GM18870 (cell line): ENCODE measurements at regions not wholly inside any gene's neighbourhood (a gene's known extent, or its start where the extent isn't known, plus 50 kb on each side); places are given as distances from the start of the nearest gene placed in this dataset.

Source experiments
- ATAC-seq: cut with Tn5 transposase; IDR thresholded peaks from one replicate; pipeline ENCODE4 v1.9.1; 2021; ENCODE audit warnings: moderate library complexity; ENCODE audit not compliant: unreplicated experiment

DNA sequence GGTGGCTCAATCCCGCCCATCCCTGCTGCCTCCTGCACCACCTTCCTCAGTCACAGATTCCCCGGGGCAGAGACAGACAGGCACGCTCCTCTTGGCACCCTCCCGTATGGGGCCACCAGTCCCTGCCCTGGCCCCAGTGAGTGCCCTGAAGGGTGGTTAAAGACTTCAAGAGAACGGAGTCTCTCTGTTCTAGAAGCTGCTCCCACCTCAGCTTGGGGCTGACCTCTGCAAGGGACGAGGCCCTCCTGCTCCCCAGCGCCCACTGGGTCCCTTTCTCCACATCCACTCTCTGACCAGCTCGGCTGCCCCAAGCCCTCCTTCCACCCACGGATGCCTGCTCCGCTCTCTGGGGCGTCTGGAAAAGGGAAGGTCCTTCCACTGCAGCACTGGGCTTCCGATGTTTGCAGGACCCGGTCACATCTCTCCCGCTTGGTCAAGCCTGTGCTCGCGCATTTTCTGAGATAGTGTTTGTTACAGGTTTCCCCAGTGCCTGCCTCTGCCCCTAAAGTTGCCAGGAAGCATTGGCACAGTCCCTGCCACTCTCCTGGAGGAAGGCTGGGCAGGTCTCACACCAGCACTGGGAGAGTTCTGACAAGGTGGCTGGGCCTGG lies 1487.9 kb downstream of the TBC1D22A start:
- no peak for ATAC-seq

DNA sequence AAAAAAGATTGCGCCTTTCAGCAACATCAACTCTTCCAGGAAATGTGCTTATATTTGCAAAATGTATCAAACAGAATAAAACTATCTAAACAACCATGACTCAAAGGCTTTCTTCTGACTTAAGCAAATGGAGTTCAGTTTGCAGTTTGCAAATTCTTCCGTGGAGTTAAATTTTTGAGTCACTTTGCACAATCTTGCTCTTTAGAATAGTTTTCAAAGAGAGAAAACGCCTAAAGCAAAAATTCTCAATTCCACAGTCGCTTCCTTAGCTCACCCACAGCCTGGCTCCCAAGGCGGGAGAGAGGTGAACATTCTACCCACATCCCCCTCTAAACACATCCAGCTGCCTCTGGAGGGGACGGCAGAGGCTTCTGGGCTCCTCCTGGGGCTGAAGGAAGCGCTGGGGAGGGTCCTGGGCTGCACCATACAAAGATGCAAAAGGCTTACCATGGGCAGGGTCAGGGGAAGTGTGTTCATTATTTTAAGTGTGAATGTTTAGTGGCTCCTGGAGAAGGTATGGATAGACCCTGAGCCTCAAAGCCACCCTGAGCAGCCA lies 1487.3 kb downstream of the TBC1D22A start:
- ATAC-seq, result no peak

DNA sequence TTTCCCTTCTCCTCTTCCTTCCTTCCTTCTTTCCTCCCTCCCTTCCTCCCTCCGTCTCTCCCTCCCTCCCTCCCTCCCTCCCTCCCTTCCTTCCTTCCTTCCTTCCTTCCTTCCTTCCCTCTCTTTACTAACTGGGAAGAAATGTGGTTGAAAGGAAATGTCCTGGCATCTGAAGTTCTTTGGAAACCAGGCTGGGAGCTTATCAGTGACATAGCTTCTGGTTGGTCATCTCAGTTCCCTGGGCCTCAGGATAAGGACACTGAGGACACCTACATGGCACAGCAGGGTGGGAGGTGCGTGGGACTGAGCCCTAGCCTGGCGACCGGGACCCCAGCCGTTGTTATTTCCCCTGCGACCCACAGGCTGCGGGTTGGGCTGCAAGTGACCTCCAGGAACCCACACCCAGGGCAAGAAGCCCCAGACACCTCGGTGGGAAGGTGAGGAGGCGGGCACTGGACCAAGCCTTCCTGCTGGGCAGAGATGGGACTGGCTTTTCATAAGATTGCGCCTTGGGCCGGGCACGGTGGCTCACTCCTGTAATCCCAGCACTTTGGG lies 1486.5 kb downstream of the TBC1D22A start:
- ATAC-seq, result no peak

DNA sequence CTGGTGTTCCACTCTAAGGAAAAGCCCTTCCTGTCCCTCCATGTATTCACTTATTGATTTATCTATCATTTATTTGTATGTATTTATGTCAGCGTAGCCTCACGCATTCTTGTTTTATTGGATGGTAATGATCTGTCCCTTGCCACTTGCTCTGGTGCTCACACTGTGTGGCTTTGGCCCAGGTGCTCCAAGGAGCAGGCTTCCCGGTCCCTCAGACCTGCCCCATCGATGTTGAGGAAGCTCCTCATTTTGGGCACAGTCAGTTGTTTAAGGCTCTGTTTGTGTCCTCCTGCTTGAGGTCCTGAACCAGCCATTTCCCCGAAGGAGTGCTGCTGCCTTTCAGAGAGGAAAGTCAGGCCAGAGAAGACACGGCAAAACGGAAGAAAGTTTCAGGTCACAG lies 1485.4 kb downstream of the TBC1D22A start:
- ATAC-seq, result no peak

DNA sequence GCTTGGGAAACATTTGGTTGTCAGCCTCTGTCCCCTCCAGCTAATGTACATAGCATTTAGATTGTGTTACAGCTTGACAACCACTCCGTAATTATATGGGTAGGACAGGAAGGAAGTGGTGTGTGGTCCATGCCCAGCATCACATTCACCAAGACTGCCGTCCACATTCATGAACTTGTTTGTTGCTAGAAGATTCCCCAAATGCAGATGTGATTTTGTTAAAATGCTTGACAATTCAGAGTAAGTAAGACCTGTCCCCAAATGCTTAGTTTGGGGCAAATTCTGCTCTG lies 1482.7 kb downstream of the TBC1D22A start:
- no peak for ATAC-seq

DNA sequence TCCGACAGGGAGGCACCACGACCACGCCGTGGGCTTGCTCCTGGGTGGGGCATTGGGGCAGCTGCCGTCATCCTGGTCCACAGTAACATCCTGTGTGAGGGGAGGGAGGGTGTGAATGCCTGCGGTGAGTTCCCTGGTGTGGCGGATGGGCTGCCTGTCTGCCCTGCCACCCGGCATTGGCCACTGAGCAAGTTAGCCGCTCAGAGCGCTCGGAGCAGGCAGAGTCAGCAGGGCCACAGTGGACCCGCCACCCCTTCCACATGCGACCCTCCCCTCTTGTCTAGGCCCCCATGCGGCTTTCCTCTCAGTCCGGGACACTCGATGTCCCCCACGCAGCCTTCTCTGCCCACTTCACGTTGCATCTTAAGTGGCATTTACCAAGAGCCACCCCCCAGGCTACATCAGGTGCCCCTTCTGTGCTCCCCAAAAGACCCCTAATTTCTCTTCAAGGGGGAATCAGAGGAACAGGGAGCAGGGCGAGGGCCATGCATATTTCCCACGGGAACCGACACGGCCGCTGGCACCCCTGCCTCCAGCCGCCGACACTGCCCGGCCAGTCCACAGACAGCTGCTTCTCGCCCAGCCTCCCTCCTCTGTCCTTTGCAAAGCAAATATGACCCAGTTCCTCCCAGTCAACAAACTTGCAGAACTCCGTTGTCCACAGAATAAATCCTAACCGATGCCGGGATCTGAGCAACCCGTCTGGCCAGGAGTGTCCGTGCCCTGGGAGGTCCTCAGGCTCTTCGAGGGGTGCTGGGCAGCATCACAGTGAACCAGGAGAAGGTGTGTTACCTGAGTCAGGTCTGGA lies 1482.1 kb downstream of the TBC1D22A start:
- no peak for ATAC-seq

DNA sequence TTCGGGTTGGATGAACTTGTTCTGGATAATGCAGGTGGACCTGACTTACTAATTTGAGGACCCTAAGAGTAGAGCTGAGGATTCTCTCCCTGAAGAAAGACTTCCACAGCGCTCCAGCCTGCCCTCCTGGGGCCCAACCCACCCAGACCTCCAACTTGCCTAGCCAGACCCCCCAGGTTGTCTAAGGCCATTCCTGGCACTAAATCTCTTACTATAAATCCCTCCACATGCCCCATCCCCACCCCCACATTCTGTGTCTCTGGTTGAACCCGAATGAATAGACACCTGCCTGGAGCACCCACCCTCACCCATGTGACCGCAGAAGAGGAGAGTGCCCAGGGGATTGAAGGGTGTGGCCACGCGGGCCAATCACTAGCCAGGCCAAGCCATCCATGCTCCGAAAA lies 1480.0 kb downstream of the TBC1D22A start:
- ATAC-seq, result no peak

DNA sequence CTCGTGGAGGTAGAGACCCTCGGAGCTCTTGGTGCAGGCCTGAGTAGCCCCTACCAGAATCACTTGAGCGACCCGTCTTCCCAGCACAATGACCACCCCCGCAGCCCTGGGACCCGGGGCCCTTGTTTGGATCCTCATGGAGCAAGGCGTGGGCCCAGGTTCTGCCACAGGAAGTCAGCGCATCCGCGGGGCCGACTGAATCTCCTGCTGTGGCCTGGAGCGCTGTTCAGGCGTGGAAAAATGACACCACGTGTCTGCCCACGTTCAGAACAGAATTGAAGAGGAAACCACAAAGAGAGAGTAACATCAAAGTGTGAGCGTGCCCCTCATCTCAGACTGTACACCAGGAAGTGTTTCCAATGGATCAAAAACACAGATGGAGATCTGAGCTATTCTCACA lies 1479.2 kb downstream of the TBC1D22A start:
- ATAC-seq, result no peak

DNA sequence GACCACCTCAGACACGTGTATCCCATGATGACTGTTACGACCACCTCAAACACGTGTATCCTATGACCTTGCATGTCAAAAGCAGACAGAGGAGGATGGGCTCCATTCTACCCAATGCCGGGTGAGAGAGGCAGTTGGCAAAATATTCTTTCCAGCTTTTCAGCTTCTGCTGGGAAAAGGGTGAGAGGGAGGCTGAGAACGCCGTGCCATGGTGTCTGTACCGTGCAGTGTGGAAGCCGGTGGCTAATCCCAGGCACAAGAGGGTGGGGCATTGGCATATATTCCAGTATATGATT lies 1478.4 kb downstream of the TBC1D22A start:
- ATAC-seq, result no peak

DNA sequence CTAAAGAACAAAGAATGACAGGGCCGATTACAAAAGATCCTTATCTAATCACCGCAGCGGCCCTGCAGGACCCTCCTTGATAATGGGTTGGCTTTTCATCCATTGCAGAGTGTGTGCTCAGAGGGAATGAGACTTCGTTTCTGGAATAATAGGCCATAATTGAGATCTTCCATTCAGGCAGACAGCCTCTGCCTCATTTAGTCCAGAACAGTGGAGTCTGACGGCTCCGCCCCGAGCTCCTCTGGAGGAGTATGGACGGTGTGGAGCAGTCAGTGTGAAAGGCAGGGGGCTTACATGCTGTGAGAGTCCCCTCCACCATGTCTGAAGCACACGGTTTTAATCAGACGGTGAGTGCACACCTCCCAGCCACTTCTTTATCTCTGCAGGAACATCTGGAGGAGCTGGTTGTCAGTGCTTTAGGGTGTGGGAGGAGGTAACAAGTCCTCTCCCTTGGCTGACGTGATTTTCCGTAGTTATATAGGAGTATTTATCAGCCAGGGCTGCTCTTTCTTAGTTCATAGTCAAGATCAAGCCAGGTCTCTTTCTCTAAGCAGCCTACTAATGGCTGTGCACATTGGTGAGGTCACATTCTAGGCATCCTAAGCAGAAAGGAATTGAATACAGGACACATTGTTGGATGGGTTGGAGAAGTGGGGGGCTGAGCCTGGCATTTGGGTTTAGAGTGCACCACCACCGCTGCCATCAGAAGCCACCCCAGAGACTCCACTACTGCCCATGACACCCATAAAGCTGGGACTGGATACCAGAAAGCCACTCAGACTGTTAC lies 1477.9 kb downstream of the TBC1D22A start:
- ATAC-seq, result no peak

DNA sequence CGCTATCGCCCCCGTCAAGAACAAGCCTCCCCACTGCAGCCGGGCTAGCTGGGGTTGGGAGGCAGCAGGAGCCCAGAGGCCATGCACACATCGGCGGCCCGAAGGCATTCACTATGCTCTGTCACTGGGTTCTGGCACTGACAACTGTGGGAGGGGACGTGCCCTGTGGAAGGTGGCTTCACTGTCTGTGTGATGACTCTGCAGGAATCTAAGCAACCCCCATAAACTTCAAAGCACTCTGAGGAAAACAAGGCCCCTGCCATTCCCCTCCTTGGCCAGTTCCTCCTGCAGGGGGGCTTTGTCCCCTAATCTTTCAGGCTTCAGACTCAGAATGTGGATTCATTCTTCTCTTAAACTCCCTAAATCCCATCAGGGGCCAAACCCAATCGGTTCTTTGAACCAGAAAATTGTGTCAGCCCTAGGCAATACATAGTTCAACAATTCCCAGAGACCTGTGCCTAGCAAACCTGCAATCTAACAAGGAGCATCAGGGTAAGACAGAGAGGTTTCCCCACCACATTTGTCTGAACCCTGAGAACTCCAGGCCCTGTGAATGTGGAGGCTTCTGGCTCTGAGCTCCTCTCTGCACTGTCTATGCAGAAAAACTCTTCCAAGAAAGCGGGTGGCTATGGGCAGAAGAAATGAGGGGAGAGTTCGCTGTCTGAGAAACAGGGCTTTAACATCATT lies 1477.2 kb downstream of the TBC1D22A start:
- no peak for ATAC-seq

DNA sequence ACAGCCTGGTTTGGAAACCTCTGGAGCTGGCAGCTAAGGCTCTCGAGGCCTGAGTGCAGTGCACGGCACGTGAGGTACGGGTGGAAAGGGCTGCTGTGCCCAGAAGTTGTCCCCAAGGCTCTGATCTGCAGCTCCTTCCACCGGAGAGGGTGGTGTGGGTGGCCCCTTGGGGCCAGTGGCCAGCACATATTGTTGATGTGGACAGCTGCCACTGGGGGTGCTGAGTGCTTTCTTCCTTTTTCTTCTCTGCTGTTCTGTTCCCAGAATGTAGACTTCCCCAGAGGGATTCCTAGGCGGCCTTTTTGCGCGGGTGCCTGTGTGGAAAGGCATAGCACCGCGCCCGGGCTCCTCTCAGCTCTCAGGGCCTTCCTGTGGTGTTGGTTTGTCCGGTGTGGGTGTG lies 1476.5 kb downstream of the TBC1D22A start:
- no peak for ATAC-seq

DNA sequence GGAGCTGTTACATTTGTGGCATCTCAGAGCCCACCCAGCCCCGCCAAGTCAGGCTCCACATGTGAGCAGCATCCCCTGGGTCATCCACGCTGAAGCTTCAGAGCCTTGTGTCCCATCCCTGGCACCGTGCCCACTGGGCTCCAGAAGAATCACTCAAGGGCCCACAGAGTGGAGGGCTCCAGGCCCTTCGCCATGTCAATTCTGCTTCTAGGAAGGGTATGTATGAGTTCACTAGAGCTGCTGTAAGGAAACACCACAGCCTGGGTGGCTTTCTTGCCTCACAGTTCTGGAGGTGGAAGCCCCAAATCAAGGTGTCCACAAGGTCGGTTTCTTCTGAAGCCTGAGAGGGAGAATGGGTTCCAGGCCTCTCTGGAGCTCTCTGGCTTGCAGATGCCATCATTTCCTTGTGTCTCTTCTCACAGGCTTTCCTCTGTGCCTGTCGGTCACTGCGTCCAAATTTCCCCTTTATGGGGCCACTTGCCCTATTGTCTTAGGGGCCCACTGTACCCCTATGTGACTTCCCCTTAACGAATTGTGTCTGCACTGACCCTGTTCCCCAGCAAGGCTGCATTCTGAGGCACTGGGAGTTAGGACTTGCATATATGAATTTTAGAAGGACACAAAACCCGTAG lies 1476.0 kb downstream of the TBC1D22A start:
- ATAC-seq, result no peak

DNA sequence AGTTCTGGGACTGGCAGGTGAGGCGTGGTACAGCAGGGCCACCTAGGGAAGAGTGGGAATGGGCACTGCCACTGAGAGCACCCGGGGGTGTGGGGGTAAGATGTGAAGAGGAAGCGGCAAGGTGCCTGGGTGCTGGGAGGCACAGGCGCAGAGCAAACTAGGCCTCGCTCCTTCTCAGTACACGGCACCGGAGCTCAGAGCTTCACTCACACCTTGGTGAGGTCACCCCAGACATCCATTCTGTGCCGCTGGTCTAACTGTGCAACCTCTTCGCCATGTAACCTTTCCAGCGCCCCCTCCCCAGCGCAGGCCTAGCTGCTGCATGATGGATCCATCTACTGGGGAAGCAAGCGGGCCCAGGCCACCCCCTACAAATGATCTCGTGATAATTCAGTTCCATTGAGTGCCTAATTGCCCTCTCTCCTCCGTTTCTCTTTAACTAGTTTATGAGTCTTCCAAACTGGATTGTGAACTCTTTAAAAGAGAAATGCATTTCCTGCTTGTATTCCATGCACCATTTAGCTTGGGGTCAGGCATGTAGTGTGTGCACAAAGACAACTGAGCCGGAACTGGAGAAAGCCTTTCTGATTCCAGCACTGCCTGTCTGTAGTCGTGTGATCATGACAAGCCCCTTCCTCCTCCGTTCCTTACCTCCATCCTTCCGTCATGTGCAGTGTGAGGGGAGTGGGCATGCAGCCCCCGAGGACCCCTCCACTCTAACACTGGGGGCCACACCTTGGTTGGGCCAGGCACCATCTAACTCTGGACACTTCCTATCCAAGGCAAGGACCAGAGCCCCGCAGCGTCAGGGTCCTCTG lies 1475.2 kb downstream of the TBC1D22A start:
- ATAC-seq, result no peak

DNA sequence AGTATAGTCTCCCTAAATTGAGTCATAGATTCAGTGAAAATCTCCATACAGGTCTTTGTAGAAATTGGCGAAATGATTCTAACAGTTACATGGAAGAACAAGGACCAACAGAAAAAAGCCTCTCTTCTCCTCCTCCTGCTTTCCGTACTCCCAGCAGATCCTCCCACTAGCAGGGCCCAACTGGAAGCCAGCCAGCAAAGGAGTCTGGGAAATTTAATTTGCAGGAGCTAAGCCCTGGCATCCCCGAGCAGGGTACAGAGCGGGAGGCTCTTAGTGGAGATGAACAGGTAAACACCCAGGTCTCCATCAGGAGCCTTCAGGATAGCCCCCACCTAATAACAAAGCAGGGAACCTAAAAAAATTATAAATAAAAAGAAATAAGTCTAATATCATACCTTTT lies 1473.8 kb downstream of the TBC1D22A start:
- no peak for ATAC-seq

DNA sequence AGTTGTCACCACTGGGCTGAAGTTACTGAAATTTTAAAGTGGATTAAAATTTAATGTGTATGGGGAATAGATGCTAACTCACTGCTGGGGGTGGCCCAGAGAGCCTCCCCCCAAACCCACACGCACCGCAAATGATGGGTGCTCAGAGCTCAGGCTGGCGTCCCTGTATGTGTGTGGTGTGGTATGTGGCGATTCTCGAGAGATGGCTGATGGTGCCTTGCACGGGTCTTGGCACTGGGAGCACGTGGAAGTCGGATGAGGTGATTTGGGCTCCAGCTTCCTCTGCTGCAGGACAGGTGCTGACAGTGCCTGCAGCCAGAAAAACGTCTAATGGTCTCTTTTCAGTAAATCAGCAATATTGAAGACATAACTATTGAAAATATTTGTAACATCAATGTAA lies 1473.3 kb downstream of the TBC1D22A start:
- ATAC-seq, result no peak

DNA sequence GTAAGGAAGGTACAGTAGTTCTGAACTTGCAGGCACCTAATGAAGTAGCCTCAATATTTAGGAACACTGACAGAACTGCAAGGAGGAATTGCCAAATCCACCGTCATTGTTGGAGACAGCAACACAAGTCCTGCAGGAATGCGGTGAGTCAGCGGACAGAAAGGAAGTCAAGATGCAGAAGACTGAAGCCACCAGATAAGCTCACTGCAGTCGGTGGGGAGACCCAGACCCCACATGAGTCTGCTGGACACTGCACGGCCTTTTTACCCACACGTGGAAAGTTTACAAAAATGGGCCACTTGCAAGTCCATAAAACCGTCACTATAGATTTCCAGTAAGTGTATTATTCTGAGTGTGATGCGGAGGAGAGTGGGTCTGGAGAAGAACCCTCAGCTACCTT lies 1471.6 kb downstream of the TBC1D22A start:
- no peak for ATAC-seq

DNA sequence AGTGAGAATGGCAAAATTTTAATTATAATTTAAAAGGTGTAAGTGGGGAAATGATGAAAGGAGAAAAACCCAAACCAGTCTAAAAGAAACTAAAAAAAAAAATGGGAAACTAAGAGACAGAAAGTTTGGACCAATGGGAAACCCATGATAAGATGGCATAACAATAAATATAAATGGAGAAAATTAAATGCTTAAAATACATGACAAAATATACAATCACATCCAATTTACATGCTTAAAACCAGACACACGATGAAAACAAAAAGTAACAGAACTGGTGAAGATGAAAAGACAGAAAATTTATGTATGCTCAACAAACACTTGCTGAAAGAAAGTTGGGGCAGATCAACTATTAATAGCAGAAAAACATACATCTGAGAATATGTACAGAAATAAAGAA lies 1471.1 kb downstream of the TBC1D22A start:
- ATAC-seq, result no peak

DNA sequence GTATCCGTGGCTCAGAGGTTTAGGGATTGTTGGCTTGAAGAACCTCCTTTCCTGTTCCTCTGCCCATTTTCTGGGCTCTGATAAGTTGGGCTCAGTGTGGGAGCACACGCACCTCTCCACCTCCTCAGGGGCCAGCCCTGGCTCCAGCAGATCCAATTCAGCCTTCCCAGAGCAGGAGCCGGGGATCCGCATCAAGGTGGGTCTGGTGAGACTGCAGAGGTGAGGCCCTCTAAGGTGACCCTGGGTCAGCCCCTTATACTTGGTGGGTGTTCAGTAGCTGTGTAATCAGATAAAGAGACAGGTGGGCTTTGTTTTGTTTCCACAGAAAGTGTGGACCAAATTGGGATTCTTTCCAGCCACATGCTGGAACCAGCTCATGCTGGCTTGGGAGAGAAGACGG lies 1466.0 kb downstream of the TBC1D22A start:
- ATAC-seq, result no peak
